Tibial nerve (tissue), 4 donors: ENCODE measurements at regions not wholly inside any gene's neighbourhood (a gene's known extent, or its start where the extent isn't known, plus 50 kb on each side); places are given as distances from the start of the nearest gene placed in this dataset.

Source experiments
- DNase-seq, 2 donors: peaks; one replicate each; pipeline ENCODE4 v3.0.0-alpha.2; 2019; ENCODE audit warnings: low spot score in 2 of 2
- H3K27ac ChIP-seq, 4 donors: fragments of 200-600 bp; sonication (generic) in 3 of 4; one replicate each; pipeline ENCODE4 v1.5.1; 2017 to 2019; ENCODE audit warnings: mild to moderate bottlenecking in 1 of 4
- H3K27me3 ChIP-seq, 2 donors: fragments of 200-600 bp; sonication (generic) in 1 of 2; one replicate each; pipeline versions ENCODE4 v1.5.1 to v1.6.0; 2017 to 2019
- H3K36me3 ChIP-seq, 3 donors: fragments of 200-600 bp; sonication (generic); one replicate each; pipeline ENCODE4 v1.5.1; 2018 to 2019
- H3K4me1 ChIP-seq, 4 donors: fragments of 200-600 bp; sonication (generic) in 3 of 4; one replicate each; pipeline ENCODE4 v1.5.1; 2017 to 2019
- H3K4me3 ChIP-seq, 4 donors: fragments of 200-600 bp; sonication (generic) in 3 of 4; one replicate each; pipeline ENCODE4 v1.5.1; 2017 to 2019; ENCODE audit warnings: mild to moderate bottlenecking in 1 of 4, moderate library complexity in 1 of 4
- H3K9me3 ChIP-seq, 4 donors: fragments of 200-600 bp; sonication (generic) in 3 of 4; one replicate each; pipeline ENCODE4 v1.5.1; 2017 to 2019
- EP300 ChIP-seq, 2 donors: sonication (generic); formaldehyde crosslinking; IDR thresholded peaks; one replicate each; pipeline ENCODE4 v1.6.1; 2017; ENCODE audit warnings: antibody characterized with exemption in 2 of 2, mild to moderate bottlenecking in 1 of 2
- POLR2A ChIP-seq, 2 donors: fragments of 450-650 bp; IDR thresholded peaks; one replicate each; pipeline ENCODE4 v1.6.1; 2017; ENCODE audit warnings: antibody characterized with exemption in 2 of 2, mild to moderate bottlenecking in 2 of 2, moderate library complexity in 2 of 2
- WGBS, 2 donors: methylation state at CpG; one replicate each; pipeline ENCODE4 v1.1.5; 2018; 5-methylcytosine and 5-hydroxymethylcytosine counted together
- TF ChIP-seq, protein P1 (sequence below), 5 experiments: fragments of 200-600 bp in 3 of 5; fragments of 450-650 bp in 2 of 5; sonication (generic) in 3 of 5; IDR thresholded peaks; one replicate each; pipeline ENCODE4 v1.5.1; 2016 to 2019; ENCODE audit warnings: antibody characterized with exemption in 5 of 5, mild to moderate bottlenecking in 3 of 5, moderate library complexity in 2 of 5

DNA sequence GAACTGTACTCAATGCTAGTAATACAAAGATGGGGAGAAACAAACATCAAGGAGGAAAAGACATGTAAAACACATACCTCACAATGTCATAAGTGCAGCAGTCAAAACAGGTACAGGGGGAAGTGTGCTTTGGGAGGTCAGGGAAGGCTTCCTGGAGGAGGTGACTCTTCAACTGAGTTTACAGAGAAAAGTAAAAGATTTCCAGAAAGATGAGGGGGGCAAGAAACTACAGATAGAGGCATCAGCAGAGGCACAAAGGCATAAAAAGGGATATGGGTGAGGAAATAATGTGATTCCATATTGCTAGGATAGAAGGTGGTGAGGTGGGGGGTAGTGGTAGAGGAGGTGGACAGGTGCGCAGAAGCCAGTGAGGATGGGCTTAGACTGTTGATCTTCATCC lies 95.0 kb downstream of the LSM5 start:
- no peak for TF ChIP-seq POLR2A (IDR thresholded peaks at IDR 0.05)
- TF ChIP-seq EP300 (IDR thresholded peaks at IDR 0.05): no peak
- TF ChIP-seq, protein P1, sequence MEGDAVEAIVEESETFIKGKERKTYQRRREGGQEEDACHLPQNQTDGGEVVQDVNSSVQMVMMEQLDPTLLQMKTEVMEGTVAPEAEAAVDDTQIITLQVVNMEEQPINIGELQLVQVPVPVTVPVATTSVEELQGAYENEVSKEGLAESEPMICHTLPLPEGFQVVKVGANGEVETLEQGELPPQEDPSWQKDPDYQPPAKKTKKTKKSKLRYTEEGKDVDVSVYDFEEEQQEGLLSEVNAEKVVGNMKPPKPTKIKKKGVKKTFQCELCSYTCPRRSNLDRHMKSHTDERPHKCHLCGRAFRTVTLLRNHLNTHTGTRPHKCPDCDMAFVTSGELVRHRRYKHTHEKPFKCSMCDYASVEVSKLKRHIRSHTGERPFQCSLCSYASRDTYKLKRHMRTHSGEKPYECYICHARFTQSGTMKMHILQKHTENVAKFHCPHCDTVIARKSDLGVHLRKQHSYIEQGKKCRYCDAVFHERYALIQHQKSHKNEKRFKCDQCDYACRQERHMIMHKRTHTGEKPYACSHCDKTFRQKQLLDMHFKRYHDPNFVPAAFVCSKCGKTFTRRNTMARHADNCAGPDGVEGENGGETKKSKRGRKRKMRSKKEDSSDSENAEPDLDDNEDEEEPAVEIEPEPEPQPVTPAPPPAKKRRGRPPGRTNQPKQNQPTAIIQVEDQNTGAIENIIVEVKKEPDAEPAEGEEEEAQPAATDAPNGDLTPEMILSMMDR (IDR thresholded peaks at IDR 0.05): no peak
- H3K27ac ChIP-seq: no peak overlapping the region

DNA sequence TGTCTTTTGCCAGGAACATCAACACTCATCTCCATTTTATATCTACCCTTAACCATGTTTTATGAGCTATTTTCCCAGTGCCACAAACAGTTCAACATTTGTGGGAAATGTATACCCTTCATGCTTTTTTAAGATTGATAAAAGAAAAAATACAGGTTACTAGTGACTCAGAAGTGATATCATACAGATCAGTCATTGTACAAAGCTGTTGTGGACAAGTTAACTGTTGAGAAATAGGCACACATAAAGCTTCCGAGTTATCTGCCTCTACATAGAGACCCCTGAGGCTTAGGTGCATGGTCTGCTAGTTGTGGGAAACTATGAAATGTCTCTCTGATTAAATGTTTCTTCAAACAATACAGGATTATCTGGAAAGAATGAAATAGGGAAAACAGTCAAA lies 96.3 kb downstream of the LSM5 start:
- TF ChIP-seq EP300 (IDR thresholded peaks at IDR 0.05) (no peak), POLR2A (IDR thresholded peaks at IDR 0.05) (no peak)
- TF ChIP-seq, protein P1 (IDR thresholded peaks at IDR 0.05): no peak
- peaks cover 0 to 10% (median 0%) of the 10 kb centered on the region in 4 donors for H3K9me3 ChIP-seq
- H3K27ac ChIP-seq: no peak overlapping the region
- H3K4me3 ChIP-seq: no peak overlapping the region
- DNase-seq: no peak
- H3K27me3 ChIP-seq: no peaks in the 10 kb centered on the region
- H3K4me1 ChIP-seq: no peaks in the 10 kb centered on the region
- 71 to 79% methylated on average over 1 of the region's 1 CpG for WGBS, 2 donors
- no peaks in the 10 kb centered on the region for H3K36me3 ChIP-seq

More for the DNA sequence above, 95.0 kb downstream of the LSM5 start:
- Histone ChIP-seq H3K4me1 (no peaks in the 10 kb centered on the region), H3K36me3 (no peaks in the 10 kb centered on the region), H3K27me3 (no peaks in the 10 kb centered on the region), H3K4me3 (no peak overlapping the region), H3K9me3 (peaks cover 0 to 10% (median 0%) of the 10 kb centered on the region in 4 donors)
- DNase-seq: no peak
- 91 to 92% methylated on average over 1 of the region's 1 CpG for WGBS, 2 donors

DNA sequence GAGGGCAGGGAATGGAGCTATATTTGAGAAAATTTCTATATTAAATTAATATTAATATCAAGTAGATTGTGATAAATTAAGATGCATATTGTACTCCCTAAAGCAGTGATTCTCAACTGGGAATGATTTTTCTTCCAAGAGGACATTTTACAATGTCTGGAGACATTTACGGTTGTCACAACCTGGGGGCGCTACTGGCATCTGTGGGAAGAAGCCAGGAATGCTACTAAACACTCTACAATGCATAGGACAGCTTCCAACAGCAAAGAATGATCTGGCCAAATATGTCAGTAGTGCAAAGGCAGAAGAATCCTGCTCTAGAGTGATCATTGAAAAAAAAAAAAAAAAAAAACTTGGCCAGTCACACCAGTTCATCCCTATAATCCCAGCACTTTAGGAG lies 100.0 kb downstream of the LSM5 start:
- DNase-seq: no peak
- Histone ChIP-seq H3K27ac (no peak overlapping the region), H3K4me3 (no peak overlapping the region), H3K4me1 (no peaks in the 10 kb centered on the region), H3K27me3 (no peaks in the 10 kb centered on the region), H3K9me3 (peaks cover 0 to 5% (median 0%) of the 10 kb centered on the region in 4 donors), H3K36me3 (no peaks in the 10 kb centered on the region)
- 36 to 44% methylated on average over 2 of the region's 2 CpGs for WGBS, 2 donors
- TF ChIP-seq, protein P1 (IDR thresholded peaks at IDR 0.05): no peak
- TF ChIP-seq EP300 (IDR thresholded peaks at IDR 0.05) (no peak), POLR2A (IDR thresholded peaks at IDR 0.05) (no peak)

DNA sequence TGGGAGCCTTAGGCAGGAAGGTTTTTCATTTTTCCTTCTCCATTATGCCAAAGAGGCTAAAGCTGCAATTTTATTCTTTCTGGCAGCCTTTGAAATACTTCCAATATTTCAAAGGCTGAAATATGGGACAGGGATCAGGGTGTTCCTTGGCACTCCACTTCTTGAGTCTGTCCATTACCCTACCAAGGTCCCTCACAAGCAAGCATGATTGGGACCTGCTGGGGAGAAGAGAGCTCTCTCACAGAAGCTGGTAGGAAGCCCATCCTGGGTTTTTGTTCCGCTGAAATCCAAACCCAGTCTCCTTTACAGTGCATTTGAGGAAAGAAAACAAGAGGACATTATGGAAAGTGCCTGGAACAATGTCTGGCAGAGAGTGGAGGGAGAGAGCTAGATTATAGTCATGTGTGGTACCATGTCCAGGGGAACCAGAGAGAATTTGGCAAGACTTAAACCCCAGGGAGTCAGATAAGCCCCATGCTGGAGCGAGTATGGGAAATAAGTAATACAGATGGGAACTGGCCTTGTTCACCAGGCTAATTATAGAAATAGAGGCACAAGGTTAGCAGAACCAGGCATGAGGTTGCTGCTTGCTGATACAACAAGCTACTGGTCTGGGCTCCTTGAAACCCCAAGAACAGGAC lies 104.7 kb downstream of the LSM5 start:
- Histone ChIP-seq H3K4me3 (no peak overlapping the region), H3K9me3 (peaks cover 0 to 3% (median 0%) of the 10 kb centered on the region in 4 donors), H3K4me1 (no peaks in the 10 kb centered on the region), H3K36me3 (no peaks in the 10 kb centered on the region), H3K27me3 (no peaks in the 10 kb centered on the region), H3K27ac (no peak overlapping the region)
- TF ChIP-seq EP300 (IDR thresholded peaks at IDR 0.05) (no peak), POLR2A (IDR thresholded peaks at IDR 0.05) (no peak)
- TF ChIP-seq, protein P1 (IDR thresholded peaks at IDR 0.05): no peak
- WGBS, 2 donors: 75 to 77% methylated on average over 2 of the region's 2 CpGs
- no peak for DNase-seq

DNA sequence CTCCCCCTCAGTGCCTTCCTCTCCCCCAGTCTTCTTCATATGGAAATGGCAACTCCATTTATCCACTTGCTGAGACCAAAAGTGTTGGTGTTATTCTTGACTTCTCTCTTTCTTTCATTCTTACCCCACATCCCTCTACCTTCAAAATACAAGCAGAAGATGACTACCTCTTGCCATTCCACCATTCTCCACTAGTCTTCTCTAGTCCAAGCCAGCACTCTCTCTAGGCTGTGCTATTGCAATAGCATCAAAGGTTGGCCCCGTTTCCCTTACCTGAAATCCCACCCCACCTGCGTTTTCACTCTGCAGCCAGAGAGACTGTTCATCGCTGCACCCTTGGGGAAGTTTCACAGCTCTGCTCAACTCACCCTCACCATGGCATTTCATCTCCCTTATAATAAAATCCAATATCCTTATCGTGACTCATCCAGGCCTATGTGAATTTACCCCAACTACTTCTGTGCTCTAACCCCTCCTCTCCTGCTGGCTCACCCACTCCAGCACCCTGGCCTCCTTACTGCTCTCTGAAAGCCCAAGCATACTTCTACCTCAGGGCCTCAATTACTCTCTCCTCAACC lies 109.1 kb downstream of the LSM5 start:
- no peaks in the 10 kb centered on the region for H3K27me3 ChIP-seq
- WGBS, 2 donors: 78 to 82% methylated on average over 3 of the region's 4 CpGs

More for the DNA sequence above, 109.1 kb downstream of the LSM5 start:
- Histone ChIP-seq H3K36me3 (no peaks in the 10 kb centered on the region), H3K27ac (no peak overlapping the region), H3K9me3 (no peaks in the 10 kb centered on the region), H3K4me1 (no peaks in the 10 kb centered on the region), H3K4me3 (no peak overlapping the region)
- TF ChIP-seq POLR2A (IDR thresholded peaks at IDR 0.05) (no peak), EP300 (IDR thresholded peaks at IDR 0.05) (no peak)
- TF ChIP-seq, protein P1 (IDR thresholded peaks at IDR 0.05): no peak
- no peak for DNase-seq
